Myocyte (in vitro differentiated cells): ENCODE measurements at regions not wholly inside any gene's neighbourhood (a gene's known extent, or its start where the extent isn't known, plus 50 kb on each side); places are given as distances from the start of the nearest gene placed in this dataset.
"Not testable (repeated sequence)": the region's sequence is repeated elsewhere in the genome, so short reads cannot be mapped to it uniquely, and the experiment has no call there.

Experiments
- DNase-seq: peaks from one replicate; pipeline ENCODE4 v3.0.0-alpha.2; 2012; ENCODE audit warnings: low read depth

GRCh38 chrX:16067886-16068515 lies 55.4 kb upstream of the GRPR start:
- no peak for DNase-seq

DNA sequence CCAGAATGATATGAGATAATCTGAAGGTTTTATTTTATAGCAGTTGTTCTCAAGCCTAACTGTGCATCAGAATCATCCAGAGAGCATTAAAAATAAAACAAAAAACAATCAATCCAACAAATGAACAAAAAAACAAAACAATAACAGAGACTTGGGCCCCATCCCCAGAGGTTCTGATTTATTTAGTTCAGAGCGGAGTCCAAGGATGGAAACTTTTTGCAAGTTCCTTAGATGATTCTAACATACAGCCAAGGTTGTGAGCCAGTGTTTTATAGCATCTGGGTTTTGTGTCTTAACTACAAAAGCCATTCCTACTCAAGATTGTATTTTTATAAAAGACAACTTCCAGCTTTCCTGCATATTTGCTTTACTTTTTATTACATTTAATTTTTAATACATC lies 59.4 kb upstream of the GRPR start:
- no peak for DNase-seq

DNA sequence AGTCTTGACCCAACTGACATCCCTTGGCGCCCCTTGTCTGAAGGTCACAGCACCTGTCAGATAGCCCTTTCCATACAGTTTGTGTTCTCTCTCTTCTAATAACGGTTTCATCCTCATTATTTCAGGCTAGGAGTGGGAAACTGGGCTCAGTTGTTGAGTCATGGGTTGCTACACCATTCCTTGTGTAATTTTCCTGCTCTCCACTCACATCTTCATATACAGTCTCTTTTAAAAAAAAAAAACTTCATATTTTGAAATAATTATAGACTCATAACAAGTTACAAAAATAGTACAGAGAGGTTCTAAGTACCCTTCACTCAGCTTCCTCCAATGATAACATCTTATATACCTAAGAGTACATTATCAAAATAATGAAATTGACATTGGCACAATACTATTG lies 60.2 kb upstream of the GRPR start:
- no peak for DNase-seq

- DNase-seq: no peak
Measured at GRCh38 chrX:16061296-16061695, 62.1 kb upstream of the GRPR start.

- DNase-seq: no peak
Measured at GRCh38 chrX:16060252-16060651, 63.1 kb upstream of the GRPR start.

- not testable (repeated sequence) for DNase-seq
Measured at GRCh38 chrX:16049126-16049525, 74.2 kb upstream of the GRPR start.

DNA sequence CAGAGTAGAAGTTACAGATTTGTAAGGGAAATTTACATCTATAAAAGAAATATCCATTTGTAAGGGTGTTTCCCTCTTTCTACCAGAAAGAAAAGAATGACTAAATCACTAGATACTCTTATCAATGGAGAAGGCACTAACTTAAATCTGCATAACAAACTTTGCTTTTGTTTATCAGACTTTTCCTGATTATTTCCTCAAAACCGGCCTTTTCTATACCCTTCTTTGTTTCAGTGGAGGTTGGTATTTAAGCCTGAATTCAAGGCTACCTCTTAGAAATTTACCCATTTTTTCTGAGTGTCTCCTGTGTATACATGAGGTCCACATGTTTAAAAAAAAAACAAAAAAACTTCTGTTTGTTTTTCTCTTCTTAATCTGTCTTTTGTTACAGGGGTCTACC lies 80.4 kb upstream of the GRPR start:
- DNase-seq: no peak

DNA sequence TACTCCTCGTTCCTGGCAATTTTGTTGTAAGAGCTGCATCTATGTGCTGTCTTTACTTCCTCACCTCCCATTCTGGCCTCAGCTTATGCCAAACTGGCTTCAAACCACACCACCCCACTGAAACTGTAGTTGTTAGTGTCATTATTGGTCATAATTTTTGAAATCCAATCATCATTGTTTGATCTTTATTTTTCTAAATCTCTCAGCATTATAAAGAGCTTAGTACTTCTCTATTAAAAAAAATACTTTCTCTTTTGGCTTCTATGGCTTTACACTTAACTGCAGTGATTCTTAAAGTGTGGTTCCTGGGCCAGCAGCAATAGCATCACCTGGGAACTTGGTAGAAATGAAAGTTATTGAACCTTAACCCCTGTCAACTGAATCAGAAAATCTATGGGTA lies 83.5 kb upstream of the GRPR start:
- no peak for DNase-seq

- DNase-seq: no peak
Measured at GRCh38 chrX:16039363-16039762, 84.0 kb upstream of the GRPR start.

- no peak for DNase-seq
Measured at GRCh38 chrX:16033331-16033730, 90.0 kb upstream of the GRPR start.

DNA sequence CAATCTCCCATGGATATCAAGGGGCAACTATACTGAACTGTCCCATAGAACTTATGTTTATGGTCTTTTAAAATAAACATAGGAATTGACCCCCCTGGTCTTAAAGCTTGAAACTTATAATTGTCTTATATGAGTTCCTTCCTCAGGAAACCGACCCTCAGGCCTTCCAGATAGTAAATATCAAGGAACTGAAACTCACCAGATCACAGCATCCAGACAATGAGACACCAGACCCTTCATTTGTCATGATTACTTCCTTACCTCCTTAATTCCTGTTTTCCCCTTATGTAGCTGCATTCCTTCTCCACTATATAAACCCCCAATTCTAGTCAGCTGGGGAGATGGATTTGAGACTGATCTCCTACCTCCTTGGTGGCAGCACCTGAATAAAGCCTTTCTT lies 94.8 kb upstream of the GRPR start:
- DNase-seq: no peak

GRCh38 chrX:16023790-16024734 lies 99.3 kb upstream of the GRPR start:
- peak; percentile 5 for DNase-seq

- DNase-seq: no peak
Measured at GRCh38 chrX:16022580-16023200, 100.7 kb upstream of the GRPR start.

GRCh38 chrX:16018291-16018690 lies 105.1 kb upstream of the GRPR start:
- DNase-seq: no peak

- DNase-seq: no peak
Measured at GRCh38 chrX:16014171-16014570, 109.2 kb upstream of the GRPR start.

- DNase-seq: no peak
Measured at GRCh38 chrX:16012250-16012649, 111.1 kb upstream of the GRPR start.

DNA sequence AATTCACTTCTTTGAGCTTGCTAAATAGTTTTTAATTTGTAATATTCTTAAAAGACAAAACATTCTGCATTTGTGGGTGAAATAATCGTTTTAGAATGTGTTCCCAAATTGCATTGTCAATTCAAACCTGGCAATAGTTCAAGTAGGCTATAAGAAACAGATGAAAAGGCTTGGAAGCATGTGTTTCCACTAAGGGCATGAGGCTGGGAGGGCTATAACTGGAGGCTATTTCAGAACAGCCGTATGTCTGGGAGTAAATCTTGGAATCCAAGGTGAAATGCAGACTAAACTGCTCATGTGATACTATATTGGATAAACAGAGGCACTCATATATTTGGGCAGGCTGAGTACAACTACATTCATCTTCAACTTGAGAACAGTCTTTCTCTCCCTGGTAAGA lies 117.4 kb upstream of the GRPR start:
- DNase-seq: no peak

DNA sequence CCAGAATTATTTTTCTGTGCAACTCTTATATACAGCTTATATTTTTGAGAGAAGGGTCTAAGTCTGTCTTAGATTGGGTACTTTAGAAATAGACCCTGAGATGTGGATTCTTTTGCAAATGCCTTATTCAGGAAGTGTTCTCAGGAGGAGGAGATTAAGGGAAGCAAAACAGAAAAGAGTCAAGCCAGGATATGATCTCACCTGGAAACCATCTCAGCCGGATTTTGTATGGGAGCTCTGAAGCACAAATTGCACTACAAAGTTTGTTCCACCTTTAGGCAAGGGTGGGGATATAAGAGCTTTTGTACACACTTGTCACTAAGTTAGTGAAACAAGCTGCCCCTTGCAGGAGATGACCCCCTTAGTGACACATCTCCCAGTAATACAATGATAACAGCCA lies 121.2 kb upstream of the GRPR start:
- no peak for DNase-seq

GRCh38 chrX:15998350-15998749 lies 125.0 kb upstream of the GRPR start:
- DNase-seq: no peak

- DNase-seq: no peak
Measured at GRCh38 chrX:15989716-15990115, 133.6 kb upstream of the GRPR start.

GRCh38 chrX:15988661-15989603 lies 134.3 kb upstream of the AP1S2 start:
- peak; percentile 46 for DNase-seq
